ENCODE measurements at regions not wholly inside any gene's neighbourhood (a gene's known extent, or its start where the extent isn't known, plus 50 kb on each side); places are given as distances from the start of the nearest gene placed in this dataset.

DNA sequence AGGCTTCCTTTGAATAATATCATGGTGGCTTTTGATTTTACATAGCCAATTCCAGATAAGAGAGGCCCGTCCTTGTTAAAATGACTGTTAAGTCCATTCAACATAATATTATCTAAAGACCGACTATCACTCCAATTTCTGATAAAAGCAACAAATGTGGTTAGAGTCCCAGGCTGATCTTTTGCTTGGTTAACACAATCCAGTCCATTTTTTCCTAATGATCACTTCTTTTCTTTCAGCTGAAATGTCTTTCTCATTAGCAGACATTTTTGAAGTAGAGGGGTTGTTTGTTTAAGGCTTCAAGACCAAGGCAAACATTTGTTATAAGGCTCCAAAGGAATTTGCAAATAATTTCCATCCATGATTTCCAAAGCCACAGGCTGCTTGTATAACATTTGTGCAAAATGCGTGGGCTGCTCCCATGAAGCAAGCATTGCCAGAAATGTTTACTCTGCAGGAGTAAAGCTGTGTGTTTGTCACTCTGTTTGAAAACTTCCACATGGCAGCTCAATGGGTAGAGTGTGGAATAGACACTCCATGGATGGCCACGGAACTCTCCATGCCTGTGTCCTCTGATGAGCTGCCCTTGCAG, 111.5 kb downstream of the PSMG1 start:
- TF ChIP-seq, protein P1, sequence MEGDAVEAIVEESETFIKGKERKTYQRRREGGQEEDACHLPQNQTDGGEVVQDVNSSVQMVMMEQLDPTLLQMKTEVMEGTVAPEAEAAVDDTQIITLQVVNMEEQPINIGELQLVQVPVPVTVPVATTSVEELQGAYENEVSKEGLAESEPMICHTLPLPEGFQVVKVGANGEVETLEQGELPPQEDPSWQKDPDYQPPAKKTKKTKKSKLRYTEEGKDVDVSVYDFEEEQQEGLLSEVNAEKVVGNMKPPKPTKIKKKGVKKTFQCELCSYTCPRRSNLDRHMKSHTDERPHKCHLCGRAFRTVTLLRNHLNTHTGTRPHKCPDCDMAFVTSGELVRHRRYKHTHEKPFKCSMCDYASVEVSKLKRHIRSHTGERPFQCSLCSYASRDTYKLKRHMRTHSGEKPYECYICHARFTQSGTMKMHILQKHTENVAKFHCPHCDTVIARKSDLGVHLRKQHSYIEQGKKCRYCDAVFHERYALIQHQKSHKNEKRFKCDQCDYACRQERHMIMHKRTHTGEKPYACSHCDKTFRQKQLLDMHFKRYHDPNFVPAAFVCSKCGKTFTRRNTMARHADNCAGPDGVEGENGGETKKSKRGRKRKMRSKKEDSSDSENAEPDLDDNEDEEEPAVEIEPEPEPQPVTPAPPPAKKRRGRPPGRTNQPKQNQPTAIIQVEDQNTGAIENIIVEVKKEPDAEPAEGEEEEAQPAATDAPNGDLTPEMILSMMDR (IDR thresholded peaks at IDR 0.05; ENCODE audit: low read depth, low read length, poor library complexity, severe bottlenecking) = no peak
- TF ChIP-seq EZH2phosphoT487 (IDR thresholded peaks at IDR 0.05; ENCODE audit: borderline replicate concordance, low read length) = no peak
